Activated CD8-positive, alpha-beta memory T cell treated with anti-CD3 and anti-CD28 coated beads for 24 hours (primary cell): ENCODE measurements at regions not wholly inside any gene's neighbourhood (a gene's known extent, or its start where the extent isn't known, plus 50 kb on each side); places are given as distances from the start of the nearest gene placed in this dataset.

Experiments used
- DNase-seq: peaks from one replicate; pipeline ENCODE4 v3.0.0-alpha.2; 2020

DNA sequence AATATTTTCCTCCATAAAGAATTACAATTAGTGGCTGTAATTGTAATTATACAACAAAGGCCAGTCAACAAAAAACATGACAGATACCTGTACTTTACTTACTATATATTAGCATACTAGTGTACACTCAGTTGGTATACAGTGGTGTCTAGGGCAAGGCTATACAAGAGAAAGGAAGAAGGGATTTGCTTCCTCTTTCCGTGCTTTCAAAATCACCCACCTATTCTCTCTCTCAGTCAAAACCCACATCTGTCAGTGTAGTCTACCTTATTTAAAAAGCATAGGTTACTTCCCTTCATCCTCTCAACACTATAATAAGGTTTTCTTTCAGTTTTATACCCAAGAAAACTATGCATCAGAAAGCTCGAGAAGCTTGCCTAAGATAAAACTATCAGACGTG is 355.8 kb upstream of the NR5A2 start:
- no peak for DNase-seq

DNA sequence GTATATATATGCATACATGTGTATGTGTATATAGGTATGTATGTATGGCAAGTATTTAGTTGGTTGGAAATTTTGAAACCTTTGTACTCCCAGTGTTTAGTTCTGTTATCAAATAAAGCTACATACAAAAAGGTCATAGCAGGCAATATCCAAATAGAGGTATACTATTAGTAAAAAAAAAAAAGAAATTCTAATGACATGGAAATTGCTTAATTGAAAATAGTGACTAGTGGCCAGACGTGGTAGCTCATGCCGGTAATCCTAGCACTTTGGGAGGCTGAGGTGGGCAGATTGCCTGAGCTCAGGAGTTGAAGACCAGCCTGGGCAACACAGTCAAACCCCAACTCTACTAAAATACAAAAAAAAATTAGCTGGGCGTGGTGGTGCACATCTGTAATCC is 351.6 kb upstream of the NR5A2 start:
- DNase-seq: no peak

DNA sequence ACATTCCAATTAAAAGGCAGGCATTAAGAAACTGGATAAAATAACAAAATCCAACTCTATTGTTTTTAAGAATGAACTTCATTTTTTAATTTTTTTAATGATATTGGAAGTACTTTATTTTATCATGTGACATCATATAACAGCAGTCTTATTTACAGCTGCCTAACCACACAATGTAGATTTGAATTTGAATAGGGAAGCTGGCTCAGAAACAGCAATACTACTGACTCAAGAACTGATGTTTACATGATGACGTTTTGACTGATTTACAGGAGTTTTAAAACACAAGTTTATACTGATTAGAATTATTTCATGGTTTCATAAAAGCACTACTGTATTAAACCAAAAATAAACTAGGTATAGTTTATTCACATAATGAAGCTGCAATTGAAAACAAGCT is 348.7 kb upstream of the NR5A2 start:
- DNase-seq: no peak

DNA sequence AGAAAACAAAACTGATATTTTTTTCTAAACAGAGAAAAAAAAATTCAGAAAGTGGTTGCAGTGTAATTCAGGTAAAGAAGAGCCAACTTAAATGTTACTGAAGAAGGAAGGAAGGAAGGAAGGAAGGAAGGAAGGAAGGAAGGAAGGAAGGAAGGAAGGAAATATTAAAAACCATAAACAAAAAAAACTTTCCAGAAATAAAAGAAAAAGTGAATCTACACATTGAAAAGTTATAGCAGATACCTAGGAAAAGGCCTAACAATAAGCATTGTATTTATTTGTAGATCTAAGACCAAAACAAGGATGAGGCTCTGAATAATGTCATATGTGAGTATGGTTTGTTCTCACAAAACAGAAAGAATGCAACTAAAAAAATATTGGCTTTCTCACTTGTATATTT is 345.4 kb upstream of the NR5A2 start:
- no peak for DNase-seq

DNA sequence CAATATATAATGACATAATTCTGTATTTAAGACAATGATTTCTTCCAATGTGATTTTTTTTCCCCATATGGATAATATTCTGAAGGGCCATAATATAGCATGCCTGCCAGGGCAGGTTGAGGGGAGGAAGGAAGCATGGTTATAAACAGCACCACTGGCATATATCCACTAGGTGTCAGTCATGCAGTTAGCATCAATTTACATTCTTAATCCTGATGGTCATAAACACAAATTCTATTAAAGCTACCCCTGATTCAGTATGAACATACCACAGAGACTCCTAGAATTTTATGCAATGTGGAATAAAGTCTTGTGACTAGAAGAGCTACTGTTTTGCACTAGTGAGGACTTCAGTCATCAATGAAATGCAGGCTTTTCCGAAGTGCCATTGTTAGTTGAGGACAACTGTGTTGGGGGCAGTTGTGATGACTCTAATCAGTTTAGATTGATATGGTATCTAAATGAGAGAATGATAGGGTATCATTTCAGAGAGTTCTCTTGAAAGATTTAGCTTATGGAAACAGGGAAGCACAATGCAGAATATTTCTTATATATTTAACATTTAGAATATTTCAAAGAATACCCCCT is 342.7 kb upstream of the NR5A2 start:
- DNase-seq: no peak

DNA sequence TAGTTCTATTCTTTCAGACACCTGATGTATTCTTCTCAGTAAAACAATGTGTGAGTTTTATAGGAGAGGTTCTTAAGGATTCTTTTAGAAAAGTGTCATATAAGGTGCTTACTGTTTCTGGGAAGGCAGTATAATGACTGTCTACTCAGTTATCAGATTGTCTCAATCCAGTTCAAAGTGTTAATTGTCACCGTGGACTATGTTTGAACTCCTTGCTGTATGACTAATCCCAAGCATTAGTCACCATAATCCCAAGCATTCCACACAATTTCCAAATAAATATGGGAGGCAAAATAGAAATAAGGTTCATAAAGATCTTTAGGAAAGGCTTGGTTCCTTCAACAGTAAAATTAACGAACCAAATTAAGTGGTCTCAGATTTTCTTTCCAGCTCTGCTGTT is 342.1 kb upstream of the NR5A2 start:
- no peak for DNase-seq

DNA sequence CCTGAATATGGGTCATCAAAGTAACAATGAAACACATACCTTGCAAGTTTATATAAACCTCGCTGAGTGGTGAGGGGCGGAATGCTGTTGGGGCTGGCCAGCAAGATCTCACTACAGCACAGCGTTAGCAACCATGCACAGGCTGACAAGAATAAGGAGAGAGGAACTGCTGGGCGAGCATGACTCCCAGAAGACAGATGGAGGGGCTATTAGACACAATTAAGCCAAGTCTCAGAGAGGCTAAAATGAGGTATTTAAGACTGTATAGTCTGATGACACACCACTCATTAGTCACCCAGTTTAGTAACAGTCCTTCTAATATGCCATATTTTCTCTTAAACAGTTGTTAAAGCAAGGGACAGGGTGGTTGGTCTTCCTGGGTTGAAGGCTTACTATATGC is 340.2 kb upstream of the NR5A2 start:
- DNase-seq: no peak

DNA sequence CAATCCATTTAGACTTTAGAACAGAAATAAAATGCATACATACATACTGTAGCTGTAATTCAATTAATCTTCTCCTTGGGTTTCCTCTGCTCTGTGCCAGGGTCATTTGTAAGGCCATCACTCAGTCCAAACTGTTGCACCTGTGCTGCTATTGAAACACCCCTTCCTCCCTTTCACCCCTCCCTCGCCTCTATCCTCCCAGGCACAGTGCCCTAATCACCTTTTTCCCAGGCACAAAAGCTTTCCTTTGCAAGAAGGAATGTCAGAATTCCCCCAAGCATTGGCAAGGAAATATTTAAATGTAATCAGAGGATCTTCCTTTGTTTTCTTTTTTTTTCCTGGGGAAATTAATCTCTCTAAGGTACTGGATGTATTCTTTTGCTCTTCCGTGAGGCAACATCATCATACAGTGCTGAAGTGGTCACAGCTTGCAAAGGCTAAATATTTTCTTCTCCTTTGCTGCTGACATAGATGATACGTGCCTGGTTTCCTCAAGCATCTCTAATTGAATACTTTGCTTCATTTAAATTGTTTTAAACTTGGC is 339.3 kb upstream of the NR5A2 start:
- DNase-seq: no peak

DNA sequence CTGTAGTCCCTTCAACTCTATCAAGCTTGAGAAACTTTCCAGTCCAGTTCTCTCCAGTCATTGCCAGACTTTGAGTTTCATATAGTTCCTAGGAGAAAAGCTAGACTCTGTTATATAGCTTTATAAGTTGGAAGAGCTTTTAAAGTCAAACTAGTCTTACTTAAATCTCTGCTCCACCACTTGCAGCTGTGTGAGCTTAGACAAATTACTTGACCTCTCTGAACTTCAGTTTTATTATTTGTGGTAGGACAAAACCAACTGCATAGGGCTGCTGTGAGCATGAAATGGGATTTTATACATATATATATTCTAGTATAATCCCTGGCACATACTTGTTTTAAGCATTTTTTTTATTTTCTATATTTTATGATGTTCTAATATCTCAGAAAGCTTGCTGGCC is 338.7 kb upstream of the NR5A2 start:
- no peak for DNase-seq

DNA sequence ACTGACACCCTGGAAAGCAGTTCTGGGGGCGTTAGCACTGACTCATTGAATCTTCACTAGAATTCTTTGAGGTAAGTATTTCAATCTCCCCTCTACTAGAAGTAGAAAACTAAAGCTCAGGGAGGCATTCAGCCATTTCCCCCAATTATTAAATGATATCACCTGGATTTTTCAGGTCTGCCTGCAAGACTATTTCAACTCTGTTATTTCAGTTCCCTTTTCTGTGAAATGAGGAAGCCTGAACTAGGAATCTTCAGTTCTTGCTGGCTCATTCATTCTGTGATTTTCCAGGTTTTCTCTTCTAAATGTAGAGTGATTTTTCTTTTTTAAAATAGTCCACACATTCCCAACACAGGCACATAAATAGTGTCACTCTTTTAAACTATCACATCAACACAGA is 337.0 kb upstream of the NR5A2 start:
- DNase-seq: no peak

DNA sequence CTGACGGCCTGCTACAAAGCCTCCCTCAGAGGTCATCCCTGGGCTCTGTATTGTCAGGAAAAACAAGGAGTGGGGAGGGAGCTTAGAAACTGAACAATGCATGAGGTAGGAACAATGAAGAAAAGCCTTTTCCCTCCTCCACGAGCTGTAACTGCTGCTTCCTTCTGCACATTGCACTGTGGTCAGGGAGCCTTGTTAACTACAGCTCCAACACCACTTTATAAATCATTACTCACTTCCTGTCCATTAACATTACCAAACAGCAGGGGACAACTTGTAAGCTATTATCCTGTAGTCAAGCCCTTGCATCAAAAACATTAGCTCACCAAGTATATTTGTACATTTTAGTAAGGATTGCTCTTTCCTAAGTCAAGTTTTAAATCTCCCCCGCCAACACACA is 336.0 kb upstream of the NR5A2 start:
- no peak for DNase-seq

DNA sequence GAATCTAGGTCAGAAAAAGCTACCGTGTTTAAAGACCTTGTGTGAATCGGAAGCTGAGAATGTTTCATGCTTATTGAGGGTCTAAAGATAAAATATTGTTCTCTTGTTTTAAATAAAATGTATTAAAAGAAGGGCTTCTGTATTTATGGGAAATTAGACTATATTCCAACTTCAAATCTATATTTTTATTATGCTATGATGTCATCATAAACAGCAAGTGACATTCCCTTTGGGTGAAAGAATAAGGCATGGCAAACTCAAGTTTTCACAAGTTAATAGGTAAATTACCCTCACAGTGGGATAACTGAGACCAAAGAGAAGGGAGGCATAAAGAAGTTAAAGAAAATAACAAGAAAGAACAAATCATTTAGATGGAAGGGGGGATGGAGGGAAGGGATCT is 333.8 kb upstream of the NR5A2 start:
- DNase-seq: no peak

DNA sequence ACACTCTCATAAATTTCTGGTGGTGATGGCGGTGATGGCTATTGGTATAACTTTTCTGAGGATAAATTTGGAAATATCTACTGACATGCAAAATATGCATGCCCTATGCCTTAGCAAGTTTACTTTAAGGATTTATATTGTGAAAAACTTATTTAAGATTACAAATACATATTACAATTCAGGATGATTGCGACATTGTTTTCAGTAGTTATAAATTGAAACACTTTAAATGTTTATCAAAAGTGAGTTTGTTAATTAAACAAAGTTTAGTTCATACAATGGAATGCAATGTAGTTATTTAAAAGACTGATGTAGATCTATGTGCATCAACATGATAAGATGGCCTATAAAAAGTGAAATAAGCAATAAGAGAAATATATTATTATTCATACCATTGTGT is 331.3 kb upstream of the NR5A2 start:
- DNase-seq: no peak

DNA sequence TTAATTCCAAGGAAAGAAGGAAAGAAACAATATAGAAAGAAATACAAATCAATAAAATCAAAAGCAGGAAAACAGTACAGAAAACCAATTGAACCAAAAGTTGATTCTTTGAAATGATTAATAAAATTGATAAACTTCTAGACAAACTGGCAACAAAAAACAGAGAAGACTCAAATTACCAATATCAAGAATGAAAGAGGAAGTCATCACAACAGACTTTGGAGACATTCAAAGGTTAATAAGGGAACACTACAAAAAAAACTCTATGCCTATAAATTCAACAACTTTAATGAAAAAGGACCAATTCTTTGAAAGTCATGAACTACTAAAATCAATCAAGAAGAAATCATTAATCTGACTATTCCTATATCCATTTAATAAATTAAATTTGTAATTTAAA is 329.3 kb upstream of the NR5A2 start:
- DNase-seq: no peak

DNA sequence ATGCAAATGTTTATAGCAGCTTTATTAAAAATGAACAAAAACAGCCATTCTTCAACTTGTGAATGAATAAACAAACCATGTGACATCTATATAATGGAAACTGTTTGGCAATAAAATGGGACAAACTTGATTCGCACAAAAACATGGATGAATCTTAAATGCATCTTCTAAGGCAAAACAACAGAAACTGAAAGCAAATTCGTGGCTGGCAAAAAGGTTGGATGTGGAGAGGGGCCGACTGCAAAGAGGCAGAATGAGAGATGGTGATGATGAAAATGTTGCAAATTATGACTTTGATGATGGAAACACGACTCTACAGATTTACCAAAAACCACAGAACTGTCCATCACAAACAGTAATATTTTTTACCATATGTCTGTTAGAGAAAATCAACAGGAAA is 327.0 kb upstream of the NR5A2 start:
- no peak for DNase-seq

DNA sequence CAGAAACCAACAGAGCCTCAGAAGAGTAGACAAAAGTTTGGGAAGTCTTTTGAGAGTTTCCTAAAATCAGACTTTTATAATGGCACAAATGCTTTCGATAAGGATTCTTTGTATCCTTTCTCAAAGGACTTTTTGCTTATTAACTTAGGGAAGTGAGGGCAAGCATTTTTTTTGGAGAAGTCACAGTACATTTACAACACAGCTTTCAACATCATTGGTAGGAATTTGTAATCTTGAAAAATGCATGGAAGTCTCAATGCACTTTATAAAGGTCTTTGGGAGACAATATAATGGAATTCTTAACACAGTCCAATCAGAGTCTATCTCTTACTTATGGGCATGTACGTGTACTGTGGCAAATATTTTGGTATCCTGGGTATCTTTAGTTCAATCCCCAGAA is 325.8 kb upstream of the NR5A2 start:
- no peak for DNase-seq

DNA sequence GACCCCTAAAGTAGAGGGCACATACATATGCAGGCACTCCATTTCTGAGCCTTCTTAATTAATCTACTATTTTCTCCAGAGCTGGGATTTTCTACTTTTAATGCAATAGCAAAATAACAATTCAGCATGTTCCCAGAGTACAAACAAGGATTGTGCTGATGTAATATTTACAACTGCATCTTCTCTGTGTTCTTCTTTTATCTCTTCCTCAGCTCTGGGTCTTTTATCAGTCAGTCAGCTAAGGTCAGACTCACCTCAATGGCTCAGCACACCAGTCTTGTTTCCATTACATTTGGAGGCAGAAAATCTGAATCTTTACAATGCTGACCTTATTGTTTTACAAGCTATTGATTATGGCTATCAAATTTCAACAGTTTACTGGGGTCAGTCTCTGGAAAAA is 323.3 kb upstream of the NR5A2 start:
- no peak for DNase-seq

DNA sequence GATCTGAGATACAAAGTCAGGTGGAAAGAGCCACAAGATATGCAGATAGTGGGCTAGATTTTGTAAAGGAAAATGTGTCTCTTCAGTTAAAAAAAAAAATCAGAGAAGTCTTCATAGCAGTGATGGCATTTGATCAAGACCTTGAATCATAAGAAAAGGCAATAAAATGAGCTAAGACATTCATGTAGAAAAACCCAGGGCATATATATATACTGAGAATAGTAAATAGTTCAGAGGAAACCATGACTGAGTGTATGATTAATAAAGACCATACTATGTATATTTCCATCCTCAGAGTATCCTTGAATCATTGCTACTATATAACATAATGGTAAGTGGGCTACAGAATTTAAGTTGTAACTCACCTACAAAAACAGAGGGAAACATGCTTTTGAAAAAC is 321.7 kb upstream of the NR5A2 start:
- no peak for DNase-seq

DNA sequence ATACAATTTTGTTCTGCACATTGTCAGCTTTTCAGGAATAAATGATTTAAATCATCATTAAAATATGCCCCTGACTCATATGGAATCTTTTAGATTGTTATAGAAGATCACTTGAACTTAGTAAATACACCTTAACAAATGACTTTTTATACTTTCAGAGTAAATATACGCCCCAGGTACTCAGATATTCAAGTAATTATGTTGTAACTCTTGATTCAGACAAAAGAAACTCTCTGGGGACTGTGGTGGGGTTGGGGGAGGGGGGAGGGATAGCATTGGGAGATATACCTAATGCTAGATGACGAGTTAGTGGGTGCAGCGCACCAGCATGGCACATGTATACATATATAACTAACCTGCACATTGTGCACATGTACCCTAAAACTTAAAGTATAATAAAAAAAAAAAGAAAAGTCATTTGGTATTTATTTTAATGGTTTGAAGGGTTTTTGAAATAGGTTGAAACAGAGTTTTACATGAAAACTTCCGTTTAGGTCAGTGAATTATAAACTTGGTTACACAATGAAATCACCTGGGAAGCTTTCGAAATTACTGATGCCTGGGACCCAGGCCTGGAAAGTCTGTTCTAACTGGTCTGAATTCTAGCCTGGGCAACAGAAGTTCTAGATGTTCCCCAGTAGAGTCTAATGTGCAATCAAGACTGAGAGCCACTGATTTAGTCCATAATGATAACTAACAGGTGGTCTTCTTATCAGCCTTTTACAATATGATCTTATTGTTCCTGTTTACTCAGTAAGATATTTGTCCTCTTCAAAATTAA is 320.5 kb upstream of the NR5A2 start:
- DNase-seq: no peak

DNA sequence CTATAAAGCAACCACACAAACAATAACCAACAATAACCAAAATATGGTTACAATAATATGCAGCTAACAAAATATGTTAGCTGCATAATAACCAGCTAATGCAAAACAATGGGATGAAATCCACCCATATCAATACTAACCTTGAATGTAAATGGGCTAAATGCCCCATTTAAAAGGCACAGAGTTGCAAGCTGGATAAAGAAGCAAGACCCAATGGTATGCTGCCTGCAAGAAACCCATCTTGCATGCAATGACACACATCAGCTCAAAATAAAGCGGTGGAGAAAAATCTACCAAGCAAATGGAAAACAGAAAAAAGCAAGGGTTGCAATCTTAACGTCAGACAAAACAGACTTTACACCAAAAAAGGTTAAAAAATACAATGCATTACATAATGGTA is 316.5 kb upstream of the NR5A2 start:
- no peak for DNase-seq

DNA sequence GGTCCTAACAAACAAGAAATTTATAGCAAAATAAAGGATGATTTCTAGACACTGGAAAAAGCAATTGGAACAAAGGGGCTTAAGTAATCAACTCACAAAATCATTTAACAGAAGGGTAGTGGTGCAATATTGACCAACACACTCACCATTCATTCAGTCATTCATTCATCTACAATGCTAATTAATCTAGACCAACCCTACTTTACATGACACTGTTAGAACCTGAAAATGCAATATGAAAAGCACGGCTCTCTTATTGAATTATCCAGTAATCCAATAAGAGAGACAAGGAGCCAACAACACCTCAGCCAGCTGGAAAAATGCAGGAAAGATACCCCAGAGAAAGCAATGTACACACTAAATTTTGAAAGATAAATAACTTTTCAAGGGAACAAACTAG is 310.8 kb upstream of the NR5A2 start:
- no peak for DNase-seq

DNA sequence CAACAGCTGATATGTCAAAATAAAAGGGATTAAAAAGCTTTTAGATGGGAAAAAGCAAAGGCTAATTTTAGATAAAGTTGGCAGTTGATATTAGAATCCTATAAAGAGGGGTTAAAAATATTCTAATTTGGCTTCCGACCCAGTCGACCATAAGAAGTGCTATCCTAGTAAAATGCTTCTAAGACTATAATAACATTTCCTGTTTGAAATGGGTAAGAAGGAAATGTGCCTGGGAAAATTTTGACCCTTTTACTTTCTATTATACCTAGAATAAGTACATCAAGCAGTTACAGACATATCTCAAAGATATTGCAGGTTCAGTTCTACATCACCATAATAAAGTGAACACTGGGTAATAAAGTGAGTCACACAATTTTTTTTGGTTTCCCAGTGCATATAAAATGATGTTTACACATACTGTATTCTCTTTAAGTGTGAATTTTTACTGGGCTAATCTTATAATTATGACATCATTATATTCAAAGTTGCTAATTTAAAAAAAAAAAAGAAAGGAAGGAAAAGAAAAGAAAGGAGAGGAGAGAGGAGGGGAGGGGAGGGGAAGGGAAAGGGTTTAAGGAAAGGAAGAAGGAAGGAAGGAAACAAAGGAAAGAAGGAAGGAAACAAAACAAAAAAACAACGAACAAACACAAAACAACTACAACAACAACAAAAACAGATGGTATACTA is 308.2 kb upstream of the NR5A2 start:
- no peak for DNase-seq

DNA sequence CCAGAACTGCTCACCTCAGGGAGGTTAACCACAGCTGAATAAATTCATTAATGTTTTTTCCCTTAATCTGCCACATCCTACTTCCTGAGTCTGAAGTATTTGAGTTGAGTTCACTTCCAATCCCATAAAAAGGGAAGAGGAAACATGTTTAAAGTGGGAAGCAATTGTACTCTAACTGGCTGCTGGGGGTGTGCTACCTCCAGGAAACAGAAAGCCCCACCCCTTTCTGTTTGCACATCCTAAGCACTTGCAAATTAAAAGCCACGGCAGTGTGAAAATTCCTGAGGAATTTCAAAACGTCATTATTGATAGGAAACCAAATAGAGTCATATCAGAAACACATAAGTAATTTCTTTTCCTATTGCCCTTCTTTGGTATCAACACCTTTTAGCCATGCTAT is 307.0 kb upstream of the NR5A2 start:
- no peak for DNase-seq

DNA sequence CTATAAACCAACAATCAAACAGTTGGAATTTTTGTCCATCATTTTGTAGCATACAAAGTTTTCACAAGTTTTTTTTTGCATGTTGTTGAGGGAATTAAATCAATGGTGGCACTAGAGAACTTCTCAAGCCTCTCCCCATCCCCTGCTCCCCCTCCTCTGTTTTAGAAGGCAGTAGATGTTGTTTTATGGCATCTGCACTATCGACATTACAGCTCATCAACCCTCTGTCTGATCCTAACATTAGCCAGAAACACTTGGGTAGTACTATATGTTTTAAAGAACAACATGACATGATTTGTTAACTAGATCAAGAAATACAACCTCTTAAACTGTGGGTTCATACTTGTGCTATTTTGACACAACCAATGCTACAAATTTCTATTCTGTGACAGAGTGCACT is 306.5 kb upstream of the NR5A2 start:
- DNase-seq: no peak
